Right lung (tissue), 2 donors: ENCODE measurements at regions not wholly inside any gene's neighbourhood (a gene's known extent, or its start where the extent isn't known, plus 50 kb on each side); places are given as distances from the start of the nearest gene placed in this dataset.

Experiments
- DNase-seq, 2 donors: peaks; one replicate each; pipeline ENCODE4 v3.0.0-alpha.2; 2013

DNA sequence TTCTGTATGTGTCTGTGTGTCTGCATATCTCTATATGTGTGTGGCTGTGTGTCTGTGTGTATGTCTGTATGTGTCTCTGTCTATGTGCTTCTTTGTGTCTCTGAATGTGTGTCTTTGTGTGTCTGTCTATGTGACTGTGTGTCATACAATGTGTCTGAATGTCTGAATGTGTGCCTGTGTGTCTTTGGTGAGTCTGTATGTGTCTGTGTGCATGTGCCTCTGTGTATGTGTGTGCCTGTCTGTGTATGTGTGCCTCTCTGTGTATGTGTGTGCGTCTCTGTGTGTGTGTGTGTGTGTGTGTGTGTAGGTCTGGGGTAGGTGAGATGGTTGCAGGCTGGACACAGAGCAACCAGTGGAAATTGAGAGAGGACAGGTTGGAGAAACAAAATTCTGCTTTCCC is 435.3 kb downstream of the ARHGEF28 start:
- no peak for DNase-seq

DNA sequence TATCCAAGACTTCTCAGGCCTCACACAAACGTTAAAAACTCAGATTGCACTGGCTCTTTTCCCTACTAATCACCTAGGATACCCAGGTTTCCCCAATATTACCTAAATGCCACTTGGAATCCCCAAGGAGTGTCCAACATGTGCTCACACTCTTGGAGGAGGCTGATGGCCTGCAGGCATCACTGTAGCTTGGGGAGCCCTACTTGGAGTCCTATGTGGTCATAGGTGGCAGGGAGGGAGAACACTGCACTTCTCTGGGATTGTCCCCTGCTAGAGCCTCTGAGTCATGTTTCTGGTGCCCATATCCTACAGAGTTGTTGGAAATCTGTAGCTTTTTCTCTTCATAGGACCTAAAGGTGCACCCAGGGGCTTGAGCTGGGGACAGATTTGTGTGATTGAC is 433.7 kb downstream of the ARHGEF28 start:
- no peak for DNase-seq

DNA sequence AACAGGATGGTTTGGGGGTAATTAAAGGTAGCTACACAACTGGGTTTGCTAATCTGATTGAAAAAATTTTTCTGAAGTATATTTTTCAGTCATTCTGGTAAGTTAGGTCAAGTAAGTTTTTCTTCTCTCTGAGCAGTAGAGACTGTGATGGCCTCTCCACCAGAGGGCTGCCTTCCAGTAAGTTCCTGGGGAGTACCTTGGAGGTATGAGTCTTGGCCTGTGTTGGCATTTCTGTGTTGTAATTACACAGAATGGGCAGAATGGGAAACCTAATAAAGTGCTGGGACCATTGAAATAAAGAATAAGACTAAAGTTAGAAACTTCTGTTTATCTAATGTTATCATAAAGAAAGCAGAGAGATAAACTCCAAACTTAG is 430.8 kb downstream of the ARHGEF28 start:
- DNase-seq, result no peak

DNA sequence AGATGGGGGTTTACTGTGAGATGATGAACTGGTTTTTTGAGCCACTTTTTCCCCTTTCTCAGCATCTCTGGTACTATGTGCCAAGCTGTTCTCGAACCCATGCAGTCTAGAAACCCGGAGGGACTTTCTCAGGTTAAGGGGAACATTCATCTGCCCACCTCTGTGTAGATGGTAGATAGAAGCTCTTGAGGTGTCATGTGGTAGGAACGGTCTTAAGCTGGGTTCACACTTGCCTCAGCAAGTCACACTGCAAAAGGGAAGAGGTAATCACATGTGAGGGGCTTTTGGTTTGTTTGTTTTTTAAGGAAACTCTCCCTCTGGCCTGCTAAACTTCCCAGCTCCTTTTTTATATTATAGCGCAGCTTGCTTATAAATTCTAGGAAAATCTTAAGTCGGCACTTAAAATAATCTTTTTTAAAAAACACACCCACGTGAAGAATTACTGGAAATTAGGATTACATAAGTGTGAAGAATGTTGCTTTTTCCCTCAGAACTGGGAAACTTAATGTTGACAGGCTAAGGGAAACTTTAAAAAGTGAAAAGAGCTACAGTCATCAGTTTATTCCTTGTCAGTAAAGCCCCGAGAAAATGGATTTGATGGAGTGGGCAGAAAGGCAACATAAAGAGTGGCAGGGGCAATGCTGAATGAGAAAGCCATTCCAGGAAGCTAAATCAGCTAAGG is 430.3 kb downstream of the ARHGEF28 start:
- no peak for DNase-seq

DNA sequence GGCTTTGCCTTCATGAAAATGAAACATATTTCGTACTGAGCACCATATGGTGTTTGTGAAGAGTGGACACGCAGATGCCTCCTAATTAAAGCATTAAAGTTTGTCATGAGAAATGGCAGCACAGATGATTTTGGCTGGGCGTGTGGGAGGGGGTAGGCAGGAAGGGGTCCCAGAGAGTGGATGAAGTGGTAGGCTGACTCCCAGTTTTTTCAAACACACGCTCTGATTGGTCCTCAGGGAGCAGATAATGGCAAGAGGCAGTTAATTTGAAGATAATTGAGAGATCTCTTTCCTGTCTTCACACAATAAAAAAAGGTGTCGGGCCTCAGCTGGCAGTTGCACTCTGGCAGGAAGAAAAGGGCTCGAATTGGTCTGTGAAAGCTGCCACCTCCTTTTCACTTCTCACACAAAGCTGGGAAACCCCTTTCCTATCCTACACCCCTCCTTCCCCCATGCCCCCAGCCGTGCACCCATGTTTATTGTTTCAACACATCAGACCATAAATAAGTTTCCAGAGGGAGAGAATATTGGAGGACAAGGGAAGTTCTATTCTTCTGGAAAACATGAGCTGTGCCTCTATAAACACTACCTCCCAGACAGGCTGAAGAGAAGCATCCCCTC is 429.6 kb downstream of the ARHGEF28 start:
- DNase-seq, result no peak

DNA sequence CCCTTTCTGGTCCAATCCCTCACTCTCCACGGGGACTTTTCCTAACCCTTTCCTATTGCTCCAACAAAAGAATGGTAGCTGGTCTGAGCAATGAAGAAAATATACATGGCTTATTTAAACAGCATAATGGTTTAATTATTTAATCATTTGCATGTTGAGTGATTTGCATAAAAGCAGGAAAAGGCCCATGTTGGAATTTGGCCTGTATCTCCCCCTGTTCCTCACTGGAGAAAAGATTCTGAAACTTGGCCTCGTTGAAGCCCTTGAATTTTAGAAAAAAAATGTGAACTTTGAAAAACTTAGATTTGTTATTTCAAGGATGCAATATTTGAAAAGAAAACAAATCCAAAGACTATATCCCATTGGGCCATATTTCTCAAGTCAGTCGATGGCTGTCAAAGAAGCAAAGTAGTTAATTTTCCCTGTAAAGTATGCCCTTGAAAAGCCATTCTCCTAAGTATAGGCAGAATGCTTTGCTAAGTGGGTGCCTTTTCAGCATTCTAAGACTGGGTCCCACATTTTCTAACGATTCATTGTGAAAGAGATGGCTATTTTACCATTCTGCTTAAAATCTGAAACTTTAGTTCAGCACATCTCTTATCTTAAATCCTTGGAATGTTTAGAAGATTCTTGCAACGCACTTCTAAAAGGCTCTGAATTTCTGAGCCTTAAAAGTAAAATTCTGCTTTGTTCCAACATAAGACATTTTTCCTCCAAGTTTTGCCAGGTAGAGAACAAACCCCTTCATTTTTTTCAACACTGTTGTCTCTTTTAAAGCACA is 428.8 kb downstream of the ARHGEF28 start:
- DNase-seq, result no peak

DNA sequence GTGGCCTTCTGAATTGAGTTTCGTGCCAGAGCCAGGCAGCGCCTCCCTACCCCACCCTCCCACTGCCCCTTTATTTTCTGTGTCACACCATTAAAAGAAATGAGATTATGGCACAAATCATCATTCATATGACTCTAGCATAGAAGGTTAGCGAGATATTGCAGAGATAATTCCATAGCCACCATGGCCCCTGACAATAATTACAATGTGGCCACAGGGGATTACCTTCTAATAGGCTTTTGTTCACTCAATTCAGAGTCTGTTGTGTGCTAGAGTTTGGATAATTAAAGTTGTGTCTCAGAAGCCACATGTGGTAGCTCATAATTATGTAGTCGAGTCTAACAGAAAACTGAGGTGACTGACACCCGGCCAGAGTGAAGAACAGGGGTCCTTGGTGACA is 428.1 kb downstream of the ARHGEF28 start:
- DNase-seq, result no peak

DNA sequence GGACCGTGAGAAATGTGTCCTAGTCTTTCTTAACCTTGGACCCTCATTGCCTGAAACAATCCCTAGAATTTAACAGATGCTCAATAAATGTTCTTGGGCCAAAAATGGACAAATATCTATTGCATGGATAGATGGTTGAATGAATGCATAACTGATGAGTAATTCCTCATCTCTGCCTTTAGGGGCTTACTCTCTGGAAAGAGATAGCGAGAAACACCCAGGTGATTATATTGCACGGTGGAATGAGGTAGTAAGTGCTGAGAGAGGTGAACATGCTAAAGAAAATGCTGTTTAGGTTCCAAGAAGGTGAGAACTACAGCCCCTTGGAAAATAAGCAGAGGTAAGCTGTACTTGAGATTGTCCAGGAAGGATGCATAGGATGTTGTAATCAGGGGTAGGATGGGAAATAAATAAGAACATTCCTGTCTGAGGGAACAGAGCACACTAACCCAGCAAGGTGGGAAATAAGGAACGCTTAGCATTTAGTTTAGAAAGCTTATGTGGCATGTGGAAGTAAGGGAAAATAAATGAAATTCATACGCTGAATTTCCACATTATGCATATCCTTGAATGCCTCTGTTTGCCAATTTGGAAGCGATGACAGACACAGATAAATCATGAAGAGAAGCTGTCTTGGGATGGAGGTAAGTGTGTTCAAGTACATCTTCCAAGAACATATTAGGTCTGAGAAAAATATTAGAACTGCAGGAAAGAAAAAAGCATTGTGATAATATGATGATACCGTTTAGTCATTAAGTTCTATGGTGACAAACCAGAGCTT is 426.6 kb downstream of the ARHGEF28 start:
- no peak for DNase-seq

DNA sequence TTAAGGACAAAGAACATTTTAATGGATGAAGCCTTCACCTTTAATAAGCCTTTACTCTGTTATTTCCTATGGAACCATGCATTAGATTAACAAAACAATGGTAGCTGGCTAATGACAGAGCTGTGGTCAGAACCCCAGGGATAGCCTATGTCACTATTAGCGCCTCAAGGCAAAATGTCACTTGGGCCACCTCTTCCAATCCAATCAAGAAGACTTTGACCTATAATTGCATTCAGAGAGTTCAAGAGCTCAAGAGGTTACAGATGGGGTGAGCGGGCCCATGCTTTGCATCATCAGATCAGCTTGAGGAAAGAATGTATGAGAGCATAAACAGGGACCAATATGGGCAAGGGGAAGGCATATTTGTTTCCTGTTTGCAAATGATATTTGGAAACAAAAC is 425.1 kb downstream of the ARHGEF28 start:
- no peak for DNase-seq

DNA sequence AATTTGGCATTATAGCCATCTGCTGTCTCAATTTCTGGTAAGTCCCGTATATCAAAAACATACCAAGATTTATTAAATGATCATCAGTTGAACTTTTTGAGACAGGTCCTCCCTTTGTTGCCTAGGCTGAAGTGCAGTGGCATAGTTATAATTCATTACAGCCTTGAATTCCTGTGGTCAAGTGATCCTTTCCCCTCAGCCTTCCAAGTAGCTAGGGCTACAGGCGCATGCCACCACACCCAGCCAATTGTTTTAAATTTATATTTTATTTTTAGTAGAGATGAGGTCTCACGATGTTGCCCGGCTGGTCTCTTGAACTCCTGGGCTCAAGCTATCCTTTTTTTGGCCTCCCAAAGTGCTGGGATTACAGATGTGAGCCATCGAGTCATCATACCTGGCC is 418.9 kb downstream of the ARHGEF28 start:
- no peak for DNase-seq

DNA sequence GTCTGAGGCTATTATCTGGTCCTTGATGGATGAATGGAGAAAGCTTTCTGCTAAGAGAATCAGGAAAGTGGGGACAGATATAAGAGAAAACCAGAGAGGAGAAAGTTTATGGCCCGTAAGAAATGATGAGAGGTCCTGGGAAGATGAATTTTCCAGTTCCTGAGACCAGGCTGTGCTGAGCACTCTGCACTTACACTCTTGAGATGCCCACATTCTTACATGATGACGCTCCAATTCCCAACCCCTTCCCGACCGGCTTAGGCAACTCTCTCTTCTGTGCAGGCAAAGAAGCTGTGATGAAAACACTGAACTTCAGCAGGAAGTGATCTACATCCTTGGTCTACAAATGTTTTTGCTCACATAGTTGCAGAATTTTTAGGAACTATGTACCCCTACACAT is 417.0 kb downstream of the ARHGEF28 start:
- no peak for DNase-seq

DNA sequence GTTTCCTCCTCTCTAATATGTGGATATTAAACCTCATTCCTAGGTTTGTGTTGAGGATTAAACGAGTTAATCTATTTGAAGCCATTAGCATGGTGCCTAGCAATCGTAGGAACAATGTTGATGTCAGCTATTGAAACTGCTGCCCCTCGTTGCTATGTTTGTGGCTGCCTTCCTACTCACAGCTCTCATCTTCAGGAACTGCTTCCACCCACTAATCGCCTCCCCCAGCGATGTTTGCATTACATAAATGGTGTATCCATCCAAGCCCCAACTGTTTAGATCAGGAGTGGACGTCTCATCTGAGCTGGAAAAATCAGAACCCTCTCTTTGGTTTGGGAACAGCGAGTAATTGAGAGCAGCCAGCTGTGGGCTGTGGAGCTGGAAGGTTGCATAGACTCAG is 416.6 kb downstream of the ARHGEF28 start:
- no peak for DNase-seq

DNA sequence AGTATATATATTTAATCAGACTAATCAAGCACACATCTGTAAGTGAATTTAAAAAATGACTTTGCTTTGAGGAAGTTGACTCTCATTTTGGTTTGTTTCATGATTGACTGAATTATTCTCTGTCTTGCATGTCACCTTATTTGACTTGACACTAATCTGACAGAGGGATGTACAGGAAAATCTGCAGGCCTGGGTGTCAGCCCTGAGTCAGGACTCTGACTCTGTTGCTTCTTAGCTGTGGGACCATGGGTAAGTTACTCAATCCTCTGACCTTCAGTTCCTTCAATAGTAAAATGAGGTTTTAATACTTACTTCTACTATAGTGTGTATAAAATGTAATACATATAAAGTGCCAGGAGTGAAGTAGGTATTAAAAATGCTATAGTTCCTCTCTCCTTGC is 415.9 kb downstream of the ARHGEF28 start:
- DNase-seq, result no peak

DNA sequence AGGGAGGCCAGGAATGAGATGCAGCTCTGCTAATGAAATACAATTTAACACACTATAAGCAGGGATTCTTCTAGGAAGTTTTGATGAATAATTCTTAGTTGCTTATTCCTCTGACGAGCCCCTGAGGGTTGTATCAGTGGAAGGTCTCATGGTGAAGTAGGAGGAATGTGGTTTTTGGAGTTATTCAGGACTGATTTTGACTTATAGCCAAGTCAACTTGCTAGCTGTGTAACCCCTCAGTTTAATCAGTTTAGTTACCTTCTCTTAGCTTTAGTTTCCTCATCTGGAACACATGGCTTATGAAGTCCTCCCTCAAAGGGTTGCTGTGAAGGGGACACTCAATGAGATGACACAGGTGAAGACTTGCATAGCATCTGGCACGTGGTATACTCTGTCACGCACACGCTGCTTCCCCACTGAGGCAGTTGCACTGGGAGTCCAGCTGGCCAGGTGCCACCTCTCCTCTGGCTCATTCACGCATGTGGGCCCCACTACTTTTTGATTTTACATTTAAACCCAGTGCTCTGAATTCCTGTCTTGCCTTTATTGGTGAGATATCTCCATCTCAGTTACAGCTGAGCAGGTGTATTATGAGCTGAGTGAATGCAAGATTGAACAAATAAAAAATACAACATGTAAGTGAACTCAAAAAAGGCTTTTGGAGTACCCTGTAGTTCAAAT is 415.0 kb downstream of the ARHGEF28 start:
- no peak for DNase-seq

DNA sequence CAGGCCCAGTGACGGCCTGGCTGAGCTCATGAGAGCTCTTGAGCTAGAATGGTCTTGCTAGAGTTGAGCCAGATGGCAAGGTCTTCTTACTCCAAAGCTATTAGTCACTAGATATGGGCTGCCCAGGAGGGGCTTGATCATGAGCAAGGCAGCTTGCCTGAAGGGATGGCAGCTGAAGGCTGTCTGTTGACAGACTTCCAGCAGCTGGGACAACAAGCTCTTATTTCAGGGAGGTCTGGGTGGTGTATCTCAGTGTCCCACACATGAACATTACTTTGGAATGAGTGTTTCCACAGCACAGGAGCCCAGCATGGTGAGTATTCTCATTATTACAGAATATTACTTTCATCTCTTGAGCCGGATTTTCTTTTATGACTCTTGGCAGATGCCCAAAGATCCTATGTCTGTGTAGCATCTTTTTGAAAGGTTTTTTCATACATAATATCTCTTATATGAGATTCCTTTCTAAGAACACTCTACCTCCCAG is 414.1 kb downstream of the ARHGEF28 start:
- no peak for DNase-seq

DNA sequence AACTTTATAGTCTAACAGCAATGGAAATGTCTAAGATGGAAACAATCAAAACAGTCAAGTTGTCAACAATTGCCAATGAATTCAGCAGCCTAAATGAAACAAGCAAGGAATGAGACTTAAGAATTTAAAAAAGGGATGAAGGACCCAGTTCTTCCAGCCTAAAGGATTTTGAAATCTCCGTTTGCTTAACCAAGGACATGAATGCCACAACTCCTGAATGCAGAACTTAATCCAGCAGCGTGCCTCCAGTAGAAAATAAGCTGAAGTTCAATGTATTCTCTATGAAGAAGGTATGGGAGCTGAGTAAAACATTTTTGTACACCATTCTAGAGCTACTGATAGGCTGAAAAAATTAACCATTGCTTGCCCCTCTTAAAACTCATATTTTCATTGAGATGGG is 411.3 kb downstream of the ARHGEF28 start:
- DNase-seq, result no peak

DNA sequence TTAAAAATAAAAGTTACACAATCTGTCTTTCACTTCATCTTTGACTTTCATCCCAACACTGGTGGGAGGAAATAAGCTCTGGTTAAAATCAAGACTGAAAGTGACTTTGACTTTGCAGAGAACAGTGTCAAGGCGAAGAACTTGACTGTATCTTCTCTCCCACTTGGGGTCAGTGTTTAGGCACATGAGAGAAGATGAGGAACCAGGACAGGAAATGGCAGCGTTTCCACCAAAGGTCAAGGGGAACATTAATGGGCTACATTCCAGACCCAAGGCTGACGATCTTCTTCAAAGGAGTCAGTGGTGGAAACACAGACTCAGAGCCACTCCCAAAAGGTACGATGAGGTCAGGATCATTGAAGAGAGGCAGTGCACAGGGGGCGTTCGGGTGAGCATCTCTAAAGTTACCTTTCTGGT is 409.5 kb downstream of the ARHGEF28 start:
- peak in 1 of 2 donors; percentile 63 for DNase-seq

DNA sequence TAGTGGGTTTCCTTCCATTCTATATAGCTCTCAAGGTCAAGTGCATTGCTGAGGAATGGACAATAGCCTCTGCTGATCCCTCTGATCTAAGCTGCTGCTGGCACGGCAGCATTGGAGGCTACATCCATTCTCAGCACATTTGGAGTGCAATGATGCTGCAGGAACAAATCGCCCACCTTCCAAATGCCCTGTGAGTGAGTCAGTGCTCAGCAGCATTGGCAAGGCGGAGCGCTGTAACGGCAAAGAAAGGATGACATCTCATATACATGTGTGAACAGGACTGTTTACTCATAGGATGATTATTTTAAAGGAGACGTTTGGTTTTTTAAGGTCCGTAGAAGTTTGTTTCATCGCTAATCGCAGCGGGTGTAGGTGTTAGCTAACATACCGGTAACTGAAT is 408.7 kb downstream of the ARHGEF28 start:
- no peak for DNase-seq

DNA sequence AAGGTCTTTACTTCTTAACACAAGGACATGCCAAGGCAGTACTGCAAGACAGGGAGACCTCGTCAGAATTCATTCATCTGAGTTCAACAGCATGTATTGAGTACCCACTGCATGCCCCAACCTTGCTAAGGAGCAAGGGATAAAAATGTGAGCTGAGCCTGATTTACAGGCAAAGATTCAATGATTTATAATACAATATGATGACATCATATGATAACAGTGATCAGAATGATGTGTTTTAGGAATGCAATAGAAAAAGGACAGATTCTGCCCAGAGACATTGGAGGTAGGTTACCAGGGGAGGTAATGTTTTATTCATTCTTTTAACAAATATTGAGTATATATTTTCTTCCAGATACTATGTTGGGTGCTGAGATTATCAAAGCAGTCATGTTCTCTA is 406.6 kb downstream of the ARHGEF28 start:
- DNase-seq, result no peak

DNA sequence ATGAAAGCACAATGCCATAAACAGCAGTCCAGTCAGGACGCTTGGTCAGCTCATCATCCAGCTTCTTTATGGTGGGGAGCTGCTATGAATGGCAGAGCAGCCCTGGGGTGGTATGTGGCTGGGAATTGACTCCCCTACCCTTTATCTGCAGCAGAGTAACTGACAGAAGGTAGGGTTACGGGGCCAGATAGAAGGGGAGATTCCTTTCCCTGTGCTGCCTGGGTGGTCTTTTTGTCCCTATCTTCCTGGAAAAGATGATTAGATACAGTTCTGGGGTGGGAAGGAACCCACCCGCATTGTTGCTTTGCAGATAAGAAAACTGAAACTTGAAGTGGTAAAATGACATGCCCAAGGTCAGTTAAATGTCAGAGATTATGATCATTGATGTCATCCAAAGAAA is 405.5 kb downstream of the ARHGEF28 start:
- DNase-seq, result no peak

DNA sequence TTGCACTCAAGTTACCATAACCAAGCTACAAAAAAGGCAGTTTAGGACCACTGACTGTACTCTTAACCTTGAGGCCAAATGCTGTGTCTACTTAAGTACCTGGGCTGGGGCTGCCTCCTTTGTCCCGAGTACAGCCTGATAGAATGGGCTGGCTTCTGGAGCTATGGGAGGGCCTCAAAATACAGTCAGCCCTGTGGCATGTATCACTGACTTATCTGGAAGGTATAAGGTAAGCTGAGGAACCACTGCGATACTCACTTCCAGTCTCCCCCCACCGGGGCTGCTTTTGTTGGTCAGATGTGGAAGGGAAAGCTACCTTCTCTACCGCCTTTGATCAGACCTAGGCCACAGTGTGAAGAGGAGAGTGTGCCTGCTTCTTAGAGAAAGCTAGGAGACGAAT is 404.8 kb downstream of the ARHGEF28 start:
- no peak for DNase-seq

DNA sequence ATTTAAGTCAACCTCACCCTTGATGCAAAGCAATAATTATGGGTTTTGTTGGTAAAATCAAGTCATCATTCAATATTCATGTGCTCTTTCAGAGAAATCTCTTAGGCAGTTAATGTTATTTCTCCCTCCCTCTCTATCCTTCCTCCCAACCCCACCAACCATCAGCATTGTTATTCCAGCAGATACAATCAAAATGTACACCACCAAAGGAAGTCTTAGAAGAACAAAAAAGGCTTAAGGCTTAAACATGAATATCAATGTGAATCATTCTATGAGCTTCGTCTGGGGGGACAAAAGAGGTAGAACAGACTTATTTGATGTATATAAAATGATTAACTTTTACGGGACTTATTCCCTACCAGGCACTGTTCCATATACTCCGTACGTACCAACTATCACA is 404.4 kb downstream of the ARHGEF28 start:
- no peak for DNase-seq
